Sigmoid colon (tissue), 4 donors: ENCODE measurements at regions not wholly inside any gene's neighbourhood (a gene's known extent, or its start where the extent isn't known, plus 50 kb on each side); places are given as distances from the start of the nearest gene placed in this dataset.

Source experiments
- CTCF ChIP-seq, 4 experiments: fragments of 450-650 bp in 3 of 4; fragments of 200-600 bp in 1 of 4; IDR thresholded peaks; one replicate each; pipeline ENCODE4 v1.5.1; 2016 to 2019; ENCODE audit warnings: antibody characterized with exemption in 4 of 4, mild to moderate bottlenecking in 3 of 4, moderate library complexity in 2 of 4
- EP300 ChIP-seq, 4 donors: sonication (generic); formaldehyde crosslinking; IDR thresholded peaks; one replicate each; pipeline ENCODE4 v1.6.1; 2017; ENCODE audit warnings: antibody characterized with exemption in 4 of 4
- POLR2A ChIP-seq, 2 donors: fragments of 450-650 bp; IDR thresholded peaks; one replicate each; pipeline ENCODE4 v1.6.1; 2016; ENCODE audit warnings: antibody characterized with exemption in 2 of 2, mild to moderate bottlenecking in 2 of 2, moderate library complexity in 2 of 2

- TF ChIP-seq CTCF (IDR thresholded peaks at IDR 0.05), result no peak
- TF ChIP-seq POLR2A (IDR thresholded peaks at IDR 0.05), result no peak
- TF ChIP-seq EP300 (IDR thresholded peaks at IDR 0.05), result no peak
Observed at GRCh38 chr15:77695961-77696582, 63.4 kb upstream of the LINGO1 start.
